Upper lobe of left lung (tissue), 6 donors: ENCODE measurements at regions not wholly inside any gene's neighbourhood (a gene's known extent, or its start where the extent isn't known, plus 50 kb on each side); places are given as distances from the start of the nearest gene placed in this dataset.

Source experiments
- ATAC-seq, 2 donors: fragments of 200-7000 bp; cut with Tn5 transposase; one replicate each; pipeline ENCODE4 v1.9.1; 2022; ENCODE audit warnings: mild to moderate bottlenecking in 2 of 2, moderate library complexity in 2 of 2; ENCODE audit not compliant: low FRiP score in 2 of 2
- DNase-seq, 2 donors: peaks; one replicate each; pipeline ENCODE4 v3.0.0-alpha.2; 2019 to 2020
- H3K27ac ChIP-seq, 4 donors: fragments of 200-600 bp; sonication (generic); one replicate each; pipeline ENCODE4 v1.5.1; 2016 to 2019
- H3K27me3 ChIP-seq, 4 donors: fragments of 200-600 bp; sonication (generic); one replicate each; pipeline ENCODE4 v1.5.1; 2017 to 2019
- H3K36me3 ChIP-seq, 4 donors: fragments of 200-600 bp; sonication (generic); one replicate each; pipeline ENCODE4 v1.5.1; 2016 to 2019
- H3K4me1 ChIP-seq, 4 donors: fragments of 200-600 bp; sonication (generic); one replicate each; pipeline ENCODE4 v1.5.1; 2018 to 2019
- H3K4me3 ChIP-seq, 4 donors: fragments of 200-600 bp; sonication (generic); one replicate each; pipeline ENCODE4 v1.5.1; 2017 to 2019; ENCODE audit warnings: mild to moderate bottlenecking in 2 of 4, moderate library complexity in 1 of 4
- H3K9me3 ChIP-seq, 4 donors: fragments of 200-600 bp; sonication (generic); one replicate each; pipeline ENCODE4 v1.5.1; 2018 to 2019
- CTCF ChIP-seq, 6 experiments: fragments of 450-650 bp in 4 of 6; fragments of 200-600 bp in 2 of 6; sonication (generic) in 2 of 6; IDR thresholded peaks; one replicate each; pipeline ENCODE4 v1.5.1; 2016 to 2019; ENCODE audit warnings: antibody characterized with exemption in 6 of 6
- EP300 ChIP-seq, 4 donors: sonication (generic); formaldehyde crosslinking; IDR thresholded peaks; one replicate each; pipeline ENCODE4 v1.5.1; 2017; ENCODE audit warnings: antibody characterized with exemption in 4 of 4, control low read depth in 2 of 4
- POLR2A ChIP-seq, 4 donors: fragments of 450-650 bp; IDR thresholded peaks; one replicate each; pipeline ENCODE4 v1.5.1; 2016 to 2017; ENCODE audit warnings: antibody characterized with exemption in 4 of 4, mild to moderate bottlenecking in 2 of 4
- POLR2AphosphoS5 ChIP-seq, 2 donors: sonication (generic); formaldehyde crosslinking; IDR thresholded peaks; one replicate each; pipeline ENCODE4 v1.5.1; 2017; ENCODE audit warnings: antibody characterized with exemption in 2 of 2
- WGBS, 2 donors: methylation state at CpG; one replicate each; pipeline ENCODE4 v1.1.5; 2017 to 2018; 5-methylcytosine and 5-hydroxymethylcytosine counted together
- donor health status: DM: no; HTN: no; CAD: no; lungs with moderate emphysema.
- donor health status: DM: no; HTN: yes; CAD: no; lungs with severe emphysema.

- WGBS, 2 donors: 65 to 66% methylated on average over 3 of the region's 3 CpGs
- Histone ChIP-seq H3K9me3 (no peaks in the 10 kb centered on the region), H3K27me3 (no peaks in the 10 kb centered on the region), H3K4me1 (no peaks in the 10 kb centered on the region), H3K36me3 (no peaks in the 10 kb centered on the region), H3K27ac (no peak overlapping the region), H3K4me3 (no peak overlapping the region)
- DNase-seq (no peak), ATAC-seq (no peak)
- TF ChIP-seq POLR2AphosphoS5 (IDR thresholded peaks at IDR 0.05) (no peak), POLR2A (IDR thresholded peaks at IDR 0.05) (no peak), CTCF (IDR thresholded peaks at IDR 0.05) (no peak), EP300 (IDR thresholded peaks at IDR 0.05) (no peak)
Measured at GRCh38 chr16:76749780-76750375, 441.1 kb upstream of the MON1B start.

- H3K27me3 ChIP-seq: no peaks in the 10 kb centered on the region
- WGBS, 2 donors: 70 to 75% methylated on average over 3 of the region's 3 CpGs
- no peaks in the 10 kb centered on the region for H3K4me1 ChIP-seq
- H3K4me3 ChIP-seq: no peak overlapping the region
- ATAC-seq (no peak), DNase-seq (no peak)
- H3K9me3 ChIP-seq: no peaks in the 10 kb centered on the region
- H3K36me3 ChIP-seq: no peaks in the 10 kb centered on the region
- no peak overlapping the region for H3K27ac ChIP-seq
- no peak for TF ChIP-seq CTCF (IDR thresholded peaks at IDR 0.05)
- no peak for TF ChIP-seq POLR2A (IDR thresholded peaks at IDR 0.05)
Measured at GRCh38 chr16:76755496-76755895, 435.5 kb upstream of the MON1B start.

GRCh38 chr16:76756423-76756822 is 434.6 kb upstream of the MON1B start:
- DNase-seq (no peak), ATAC-seq (no peak)
- Histone ChIP-seq H3K4me1 (no peaks in the 10 kb centered on the region), H3K27me3 (no peaks in the 10 kb centered on the region), H3K9me3 (no peaks in the 10 kb centered on the region), H3K4me3 (no peak overlapping the region), H3K36me3 (no peaks in the 10 kb centered on the region), H3K27ac (no peak overlapping the region)
- TF ChIP-seq CTCF (IDR thresholded peaks at IDR 0.05) (no peak), EP300 (IDR thresholded peaks at IDR 0.05) (no peak), POLR2A (IDR thresholded peaks at IDR 0.05) (no peak), POLR2AphosphoS5 (IDR thresholded peaks at IDR 0.05) (no peak)

GRCh38 chr16:76756951-76757350 is 434.0 kb upstream of the MON1B start:
- Histone ChIP-seq H3K36me3 (no peaks in the 10 kb centered on the region), H3K27ac (no peak overlapping the region), H3K9me3 (peaks cover 0 to under 1% (median 0%) of the 10 kb centered on the region in 4 donors), H3K4me1 (no peaks in the 10 kb centered on the region), H3K4me3 (no peak overlapping the region), H3K27me3 (no peaks in the 10 kb centered on the region)
- no peak for ATAC-seq
- no peak for DNase-seq
- TF ChIP-seq POLR2AphosphoS5 (IDR thresholded peaks at IDR 0.05) (no peak), POLR2A (IDR thresholded peaks at IDR 0.05) (no peak), EP300 (IDR thresholded peaks at IDR 0.05) (no peak), CTCF (IDR thresholded peaks at IDR 0.05) (no peak)

- ATAC-seq: no peak
Measured at GRCh38 chr16:76766538-76766937, 424.5 kb upstream of the MON1B start.

More at GRCh38 chr16:76766538-76766937, 424.5 kb upstream of the MON1B start:
- no peak overlapping the region for H3K27ac ChIP-seq
- no peak overlapping the region for H3K4me3 ChIP-seq
- H3K27me3 ChIP-seq: no peaks in the 10 kb centered on the region
- H3K4me1 ChIP-seq: no peaks in the 10 kb centered on the region
- H3K9me3 ChIP-seq: peaks cover 0 to 16% (median 4%) of the 10 kb centered on the region in 4 donors
- no peak for TF ChIP-seq POLR2AphosphoS5 (IDR thresholded peaks at IDR 0.05)
- TF ChIP-seq CTCF (IDR thresholded peaks at IDR 0.05): no peak
- TF ChIP-seq EP300 (IDR thresholded peaks at IDR 0.05): no peak
- no peak for TF ChIP-seq POLR2A (IDR thresholded peaks at IDR 0.05)
- H3K36me3 ChIP-seq: no peaks in the 10 kb centered on the region
- DNase-seq: no peak
